HG03378 (cell line): ENCODE measurements at regions not wholly inside any gene's neighbourhood (a gene's known extent, or its start where the extent isn't known, plus 50 kb on each side); places are given as distances from the start of the nearest gene placed in this dataset.

Experiments
- ATAC-seq: cut with Tn5 transposase; IDR thresholded peaks from one replicate; pipeline ENCODE4 v1.9.1; 2021; ENCODE audit warnings: mild to moderate bottlenecking, moderate library complexity; ENCODE audit not compliant: unreplicated experiment

DNA sequence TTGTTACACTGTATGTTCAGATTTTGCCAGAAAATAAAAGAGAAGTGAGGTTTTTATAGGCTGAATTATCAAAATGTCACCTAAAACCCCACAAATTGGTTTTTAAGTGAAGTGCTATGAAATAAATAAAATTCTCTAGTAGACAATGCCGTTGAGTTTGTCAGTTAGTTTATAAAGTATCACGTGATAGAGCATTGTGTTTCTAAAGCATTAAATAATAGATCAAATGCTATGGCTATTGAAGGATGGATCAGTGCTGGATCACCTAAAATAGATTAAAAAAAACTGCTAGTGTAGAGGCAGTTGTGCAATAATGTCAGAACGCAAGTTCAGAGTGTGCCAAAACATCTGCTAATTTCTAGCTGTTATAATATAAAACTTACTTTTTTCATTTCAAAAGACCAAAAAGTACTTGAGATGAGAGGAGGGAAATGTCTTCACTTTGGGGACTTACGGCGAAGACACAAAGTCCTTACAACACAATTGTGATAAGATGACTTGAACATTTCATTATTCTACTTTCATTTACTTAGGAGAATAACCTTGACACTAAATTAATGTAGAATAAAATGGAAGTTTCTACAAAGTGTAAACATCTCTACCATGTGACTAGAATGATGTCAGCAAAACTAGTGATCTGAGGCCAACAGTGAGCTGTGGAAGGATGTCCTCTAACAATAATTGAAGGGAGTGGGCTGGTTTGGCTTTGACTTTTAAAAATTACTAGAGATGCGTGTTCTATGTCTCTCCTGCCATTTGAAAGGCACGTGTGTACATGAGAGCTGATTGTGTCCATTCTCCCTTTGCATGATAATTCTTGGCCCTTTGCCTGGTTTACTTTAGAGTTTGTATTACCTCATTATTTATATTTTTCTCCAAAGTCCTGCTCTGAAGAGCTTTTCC lies 154.4 kb upstream of the PDE3A start:
- no peak for ATAC-seq

DNA sequence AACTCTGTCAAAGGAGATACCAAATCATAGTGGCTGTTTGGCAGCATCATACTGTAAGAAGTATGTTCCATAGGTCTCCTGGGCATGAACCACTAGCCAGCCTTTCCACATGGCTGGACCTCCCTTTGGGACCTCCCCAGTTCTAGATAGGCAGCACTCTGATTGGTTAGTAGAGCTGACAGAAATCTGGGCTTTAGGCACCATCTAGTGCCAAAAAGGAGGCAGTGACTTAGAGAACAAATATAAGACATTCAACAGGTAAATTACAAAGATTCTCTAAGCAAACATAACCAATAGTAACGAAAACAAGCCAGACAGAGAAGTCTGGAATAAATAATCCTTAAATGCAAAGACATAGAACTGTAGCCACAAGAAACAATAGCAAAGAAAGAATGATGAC lies 148.0 kb upstream of the PDE3A start:
- ATAC-seq: no peak

DNA sequence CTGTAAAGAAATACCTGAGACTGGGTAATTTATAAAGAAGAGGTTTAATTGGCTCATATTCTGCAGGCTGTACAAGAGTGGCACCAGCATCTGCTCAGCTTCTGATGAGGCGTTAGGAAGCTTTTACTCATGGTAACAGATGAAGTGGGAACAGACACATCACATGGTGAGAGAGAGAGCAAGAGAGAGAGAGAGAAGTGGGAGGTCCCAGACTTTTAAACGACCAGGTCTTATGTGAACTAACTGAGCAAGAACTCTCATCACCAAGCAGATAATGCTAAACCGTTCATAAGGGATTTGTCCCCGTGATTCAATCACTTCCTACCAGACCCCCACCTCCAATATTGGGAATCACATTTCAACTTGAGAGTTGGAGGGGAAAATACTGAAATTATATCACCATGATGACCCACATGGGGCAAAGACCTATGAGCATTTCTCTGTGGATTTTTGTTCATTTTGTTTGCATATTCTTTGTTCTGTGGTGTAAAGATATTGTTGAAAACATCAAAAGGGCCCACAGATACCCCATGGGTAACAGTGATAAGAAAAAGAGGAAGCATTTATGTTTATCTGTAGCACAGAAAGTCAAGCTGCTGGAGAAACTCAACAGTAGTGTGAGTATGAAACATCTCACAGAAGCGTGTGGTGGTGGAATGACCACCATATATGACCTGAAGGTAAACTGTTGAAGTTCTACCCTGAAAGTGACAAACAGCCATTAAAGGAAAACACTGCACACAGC lies 135.2 kb upstream of the PDE3A start:
- no peak for ATAC-seq

DNA sequence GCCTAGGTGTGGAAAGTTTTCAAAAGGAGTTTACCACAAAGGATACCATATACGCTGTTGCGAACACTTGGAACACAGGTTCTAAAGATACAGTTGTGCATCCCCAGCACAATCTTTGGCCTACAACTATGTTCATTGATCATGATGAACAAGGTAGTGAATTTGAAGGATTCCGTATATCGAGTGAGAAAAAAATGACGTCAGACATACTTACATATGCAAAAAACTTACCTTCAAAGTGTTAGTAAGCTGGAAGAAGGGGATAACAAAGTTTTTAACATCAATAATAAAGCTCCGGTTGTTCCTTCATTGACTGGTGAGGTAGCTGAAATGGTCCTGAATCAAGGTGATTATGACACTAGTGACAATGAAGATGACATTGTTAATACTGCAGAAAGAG lies 133.9 kb upstream of the PDE3A start:
- ATAC-seq: no peak

- no peak for ATAC-seq
Measured at GRCh38 chr12:20237091-20237490, 131.2 kb upstream of the PDE3A start.

- no peak for ATAC-seq
Measured at GRCh38 chr12:20245491-20245890, 122.8 kb upstream of the PDE3A start.

- ATAC-seq: no peak
Measured at GRCh38 chr12:20248646-20249045, 119.7 kb upstream of the PDE3A start.

- no peak for ATAC-seq
Measured at GRCh38 chr12:20250761-20251160, 117.6 kb upstream of the PDE3A start.

DNA sequence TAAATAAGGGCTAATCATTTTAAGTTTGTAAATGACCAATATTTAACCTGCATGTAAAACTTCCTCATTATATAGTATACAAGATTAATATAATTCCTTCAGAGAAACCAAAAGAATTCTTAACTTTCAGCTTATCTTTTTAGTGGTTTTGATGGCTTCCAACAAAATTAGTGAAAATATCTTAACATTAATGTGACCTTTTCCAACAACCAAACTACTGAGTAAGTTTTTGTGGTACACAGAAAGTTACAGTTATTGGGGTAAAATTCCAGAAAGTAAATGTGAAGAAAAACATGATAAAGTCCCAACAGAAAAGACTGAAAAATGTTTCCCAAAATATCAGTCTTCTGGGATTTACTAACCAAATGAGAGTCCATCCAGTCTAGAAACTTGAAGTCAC lies 111.0 kb upstream of the PDE3A start:
- no peak for ATAC-seq

DNA sequence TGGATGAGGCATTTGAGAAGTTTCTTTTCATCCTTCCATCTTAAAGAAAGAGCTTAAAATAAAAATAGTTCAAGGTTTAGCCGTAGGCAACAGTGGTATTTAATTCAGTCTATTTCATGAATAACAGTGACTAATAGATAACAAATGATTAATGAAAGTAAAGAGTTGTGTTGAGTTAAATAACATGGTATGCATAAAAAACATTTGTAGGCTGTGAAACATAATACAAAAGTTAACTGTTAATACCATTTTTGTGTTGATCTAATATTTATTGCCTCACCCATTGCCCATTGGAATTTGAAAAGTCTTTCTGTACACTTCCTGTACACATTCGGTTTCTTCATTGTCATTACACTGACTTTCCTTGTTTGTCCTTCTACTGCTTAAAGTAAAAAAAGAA lies 108.6 kb upstream of the PDE3A start:
- no peak for ATAC-seq

- ATAC-seq: no peak
Measured at GRCh38 chr12:20260851-20261250, 107.5 kb upstream of the PDE3A start.

- ATAC-seq: no peak
Measured at GRCh38 chr12:20262119-20262518, 106.2 kb upstream of the PDE3A start.

GRCh38 chr12:20264026-20264425 lies 104.3 kb upstream of the PDE3A start:
- ATAC-seq: no peak

- no peak for ATAC-seq
Measured at GRCh38 chr12:20264608-20265114, 103.7 kb upstream of the PDE3A start.

GRCh38 chr12:20268121-20268732 lies 100.1 kb upstream of the PDE3A start:
- ATAC-seq: no peak

DNA sequence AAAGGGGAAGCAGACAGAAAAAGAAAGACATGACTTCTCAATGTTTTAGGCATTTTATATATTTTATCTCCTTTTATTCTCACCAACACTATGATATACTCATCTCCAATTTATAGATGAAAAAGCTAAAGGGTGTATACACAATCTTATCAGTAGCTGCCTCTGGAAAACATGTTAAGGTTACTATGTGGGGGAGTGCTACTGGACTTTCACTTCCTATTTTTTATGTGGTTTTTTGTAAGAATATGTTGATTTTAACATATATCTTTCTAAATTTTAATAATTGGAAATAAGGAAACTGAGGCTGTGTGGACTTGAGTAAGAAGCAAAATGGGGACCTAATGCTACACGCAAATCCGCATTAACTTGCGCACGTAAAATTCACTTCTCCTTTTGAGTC lies 99.6 kb upstream of the PDE3A start:
- ATAC-seq: no peak

DNA sequence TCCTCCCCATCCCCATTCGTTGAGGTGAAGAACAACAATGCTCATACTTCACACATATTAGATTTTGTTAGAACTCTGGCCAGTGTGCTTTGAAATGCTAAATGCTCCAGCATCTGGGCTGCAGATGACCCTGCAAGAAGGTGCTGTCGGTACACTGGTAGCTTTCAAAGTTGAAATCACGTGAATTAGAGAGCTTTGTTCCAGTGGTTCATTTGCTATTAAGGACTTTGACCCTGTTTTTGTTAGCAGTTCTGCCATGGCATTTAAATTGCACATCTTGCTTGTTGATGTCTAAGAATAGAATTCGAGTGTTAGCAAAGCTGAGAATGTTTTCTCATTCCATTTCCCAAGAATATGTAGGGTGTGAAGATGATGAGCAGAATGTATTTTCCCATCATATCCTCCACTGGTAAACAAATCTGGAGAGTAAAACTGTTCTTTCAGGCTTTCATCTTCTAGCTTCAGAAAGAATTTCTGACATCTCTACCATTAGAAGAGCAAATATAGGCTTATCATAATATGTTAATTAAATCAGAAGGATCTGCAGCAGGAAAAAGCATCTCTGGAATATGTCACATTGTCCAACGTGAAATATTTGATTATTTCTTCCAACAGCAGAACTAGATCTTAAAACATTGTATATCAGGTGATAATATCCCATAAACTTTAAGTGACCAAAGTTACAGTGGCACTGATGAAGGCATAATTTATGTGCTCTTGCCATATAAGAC lies 98.8 kb upstream of the PDE3A start:
- no peak for ATAC-seq

DNA sequence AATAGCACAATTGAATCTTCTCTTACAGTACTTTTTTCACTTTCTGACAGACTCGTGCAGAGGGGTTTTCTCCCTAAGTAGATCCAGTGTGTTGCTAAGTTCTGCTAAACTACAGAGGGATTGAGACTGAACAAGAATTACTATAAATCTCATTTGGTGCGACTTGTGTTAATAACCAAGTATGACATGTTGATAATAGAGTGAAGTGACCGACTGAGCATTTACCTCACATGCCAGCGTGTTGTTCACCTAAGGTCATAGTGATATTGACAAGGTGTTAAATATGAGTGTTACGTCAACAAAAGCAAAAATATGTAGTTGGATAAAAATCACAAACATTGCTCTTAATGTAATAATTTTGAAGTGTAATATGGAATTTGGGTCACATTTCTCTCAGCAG lies 97.8 kb upstream of the PDE3A start:
- ATAC-seq: no peak

DNA sequence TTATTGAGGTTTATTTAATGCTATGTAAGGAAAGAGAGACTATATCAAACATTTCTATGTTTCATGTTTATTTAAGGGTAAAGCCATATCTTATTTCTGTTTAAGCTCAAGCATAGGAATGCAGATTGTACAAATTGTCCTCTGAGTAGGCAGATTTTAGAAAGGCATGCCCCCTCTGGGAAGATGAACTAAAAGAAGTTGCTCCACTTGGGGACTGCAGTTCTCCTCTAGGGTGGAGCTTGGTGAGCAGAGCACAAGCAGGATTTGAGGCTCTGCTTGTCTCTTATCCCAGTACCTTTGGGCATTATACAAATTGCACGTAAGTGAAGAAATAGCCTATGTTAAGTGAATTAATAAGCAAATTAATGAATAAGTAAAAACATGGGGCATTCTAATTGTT lies 96.2 kb upstream of the PDE3A start:
- no peak for ATAC-seq

- ATAC-seq: no peak
Measured at GRCh38 chr12:20272801-20273200, 95.5 kb upstream of the PDE3A start.

DNA sequence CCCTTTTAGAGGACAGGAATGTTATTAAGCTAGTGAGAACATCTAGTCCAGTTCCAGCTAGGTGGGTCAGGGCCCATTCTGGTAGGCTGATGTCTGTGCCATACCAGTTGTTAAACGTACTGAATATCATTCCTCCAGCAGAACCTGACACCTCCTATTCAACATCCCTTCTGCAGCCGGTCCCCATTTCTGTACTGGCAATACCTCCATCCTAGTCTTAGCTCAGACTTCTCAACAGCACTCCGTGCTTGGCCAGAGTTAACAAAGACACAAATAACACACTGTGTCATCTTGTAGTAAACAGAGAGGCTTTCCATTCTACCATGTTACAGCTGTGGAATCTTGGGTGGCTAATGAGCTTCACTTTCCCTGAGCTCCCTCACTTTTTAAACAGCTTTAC lies 94.3 kb upstream of the PDE3A start:
- no peak for ATAC-seq
